HG03558 (cell line): ENCODE measurements at regions not wholly inside any gene's neighbourhood (a gene's known extent, or its start where the extent isn't known, plus 50 kb on each side); places are given as distances from the start of the nearest gene placed in this dataset.
"Not testable (repeated sequence)": the region's sequence is repeated elsewhere in the genome, so short reads cannot be mapped to it uniquely, and the experiment has no call there.

Source experiments
- ATAC-seq: cut with Tn5 transposase; IDR thresholded peaks from one replicate; pipeline ENCODE4 v1.9.1; 2021; ENCODE audit warnings: moderate number of reproducible peaks; ENCODE audit not compliant: unreplicated experiment; ENCODE audit errors: extremely low read depth

- not testable (repeated sequence) for ATAC-seq
These were observed 184.9 kb downstream of the SPATA31A6 start for GRCh38 chr9:42368279-42368881.

DNA sequence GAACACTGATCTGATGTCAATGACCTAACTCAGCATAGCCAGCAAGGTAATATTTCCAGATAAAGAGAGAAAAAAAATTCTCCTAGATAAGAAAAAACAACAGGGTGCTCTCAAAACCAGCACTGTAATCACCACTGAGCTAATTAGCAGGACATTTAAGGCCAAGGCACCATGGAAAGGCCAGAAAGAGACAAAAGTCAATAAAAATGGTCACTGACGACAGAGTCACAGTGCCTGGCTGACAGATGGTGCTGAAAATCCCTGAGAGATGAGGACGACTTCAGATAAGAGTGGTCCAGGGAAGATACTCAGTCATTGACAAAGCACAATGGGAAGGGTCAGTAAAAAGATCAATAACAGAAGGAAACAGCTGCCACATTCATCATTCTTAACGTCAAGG is 186.7 kb downstream of the SPATA31A6 start:
- not testable (repeated sequence) for ATAC-seq

GRCh38 chr9:42371417-42371816 is 188.0 kb downstream of the SPATA31A6 start:
- ATAC-seq = not testable (repeated sequence)

GRCh38 chr9:42377530-42378417 is 194.3 kb downstream of the SPATA31A6 start:
- not testable (repeated sequence) for ATAC-seq

DNA sequence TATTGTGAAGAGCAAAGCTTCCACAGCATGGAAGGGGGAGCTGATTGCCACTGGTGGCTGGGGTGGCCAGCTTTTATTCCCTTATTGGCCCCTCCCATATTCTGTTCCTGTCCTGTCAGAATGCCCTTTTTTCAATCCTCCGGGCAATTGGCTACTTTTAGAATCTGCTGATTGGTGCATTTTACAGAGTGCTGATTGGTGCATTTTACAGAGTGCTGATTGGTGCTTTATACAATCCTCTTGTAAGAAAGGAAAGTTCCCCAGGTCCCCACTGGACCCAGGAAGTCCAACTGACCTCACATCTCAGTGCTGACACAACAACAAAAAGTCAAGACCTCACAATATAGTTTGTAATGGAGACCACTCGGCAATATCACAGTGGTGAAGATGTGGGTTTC is 195.0 kb downstream of the SPATA31A6 start:
- ATAC-seq = no peak

- ATAC-seq = not testable (repeated sequence)
These were observed 196.1 kb downstream of the SPATA31A6 start for GRCh38 chr9:42379602-42380001.

- ATAC-seq = not testable (repeated sequence)
These were observed 201.1 kb downstream of the SPATA31A6 start for GRCh38 chr9:42384585-42384984.

DNA sequence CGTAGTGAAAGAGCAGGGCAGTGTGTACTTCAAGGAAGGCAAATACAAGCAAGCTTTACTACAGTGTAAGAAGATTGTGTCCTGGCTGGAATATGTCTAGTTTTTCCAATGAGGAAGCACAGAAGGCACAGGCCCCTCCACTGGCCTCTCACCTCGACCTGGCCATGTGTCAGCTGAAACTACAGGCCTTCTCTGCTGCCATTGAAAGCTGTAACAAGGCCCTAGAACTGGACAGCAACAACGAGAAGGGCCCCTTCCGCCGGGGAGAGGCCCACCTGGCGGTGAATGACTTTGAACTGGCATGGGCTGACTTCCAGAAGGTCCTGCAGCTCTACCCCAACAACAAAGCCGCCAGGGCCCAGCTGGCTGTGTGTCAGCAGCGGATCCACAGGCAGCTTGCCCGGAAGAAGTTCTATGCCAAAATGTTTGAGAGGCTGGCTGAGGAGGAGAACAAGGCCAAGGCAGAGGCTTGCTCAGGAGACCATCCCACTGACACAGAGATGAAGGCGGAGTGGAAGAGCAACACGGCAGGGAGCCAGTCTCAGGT is 202.2 kb downstream of the SPATA31A6 start:
- not testable (repeated sequence) for ATAC-seq

DNA sequence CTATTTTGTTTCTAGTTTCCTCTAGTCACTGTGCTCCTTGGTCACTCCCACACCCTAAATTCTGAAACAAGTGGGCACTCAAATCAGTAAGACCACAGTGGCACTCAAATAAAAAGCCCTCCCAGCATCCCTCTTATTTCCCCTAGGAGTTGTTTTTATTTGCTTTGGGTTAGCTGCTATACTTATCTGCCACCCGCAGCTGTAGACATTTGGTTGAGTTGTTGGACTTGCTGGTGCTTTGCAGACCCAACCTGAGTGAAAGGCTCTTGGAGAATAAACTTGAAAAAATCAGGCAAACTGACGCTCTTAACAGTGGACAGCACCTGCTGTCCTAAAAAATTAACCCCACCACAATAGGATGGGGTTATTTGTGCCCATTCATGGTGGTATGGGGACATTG is 203.0 kb downstream of the SPATA31A6 start:
- no peak for ATAC-seq

- ATAC-seq = no peak
These were observed 204.8 kb downstream of the SPATA31A6 start for GRCh38 chr9:42388146-42388690.

DNA sequence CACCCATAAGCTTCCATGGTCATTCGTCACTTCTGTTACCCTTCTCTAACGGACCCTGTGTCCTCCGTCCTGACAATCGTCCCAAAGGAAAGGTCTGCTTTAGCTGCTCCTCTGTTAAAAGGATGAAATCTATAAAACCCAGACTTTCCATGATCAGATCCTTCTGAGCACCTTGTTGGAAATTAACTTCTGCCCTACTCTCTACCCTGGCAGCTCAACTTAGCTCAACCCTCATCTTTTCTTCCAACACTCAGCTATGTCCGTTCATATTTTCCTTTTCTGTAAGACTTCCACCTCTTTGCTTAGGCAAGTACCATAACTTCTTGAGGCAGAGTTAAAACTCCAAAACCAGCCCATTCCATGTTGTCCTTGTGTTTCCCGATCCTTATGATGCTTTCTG is 205.4 kb downstream of the SPATA31A6 start:
- ATAC-seq = no peak

DNA sequence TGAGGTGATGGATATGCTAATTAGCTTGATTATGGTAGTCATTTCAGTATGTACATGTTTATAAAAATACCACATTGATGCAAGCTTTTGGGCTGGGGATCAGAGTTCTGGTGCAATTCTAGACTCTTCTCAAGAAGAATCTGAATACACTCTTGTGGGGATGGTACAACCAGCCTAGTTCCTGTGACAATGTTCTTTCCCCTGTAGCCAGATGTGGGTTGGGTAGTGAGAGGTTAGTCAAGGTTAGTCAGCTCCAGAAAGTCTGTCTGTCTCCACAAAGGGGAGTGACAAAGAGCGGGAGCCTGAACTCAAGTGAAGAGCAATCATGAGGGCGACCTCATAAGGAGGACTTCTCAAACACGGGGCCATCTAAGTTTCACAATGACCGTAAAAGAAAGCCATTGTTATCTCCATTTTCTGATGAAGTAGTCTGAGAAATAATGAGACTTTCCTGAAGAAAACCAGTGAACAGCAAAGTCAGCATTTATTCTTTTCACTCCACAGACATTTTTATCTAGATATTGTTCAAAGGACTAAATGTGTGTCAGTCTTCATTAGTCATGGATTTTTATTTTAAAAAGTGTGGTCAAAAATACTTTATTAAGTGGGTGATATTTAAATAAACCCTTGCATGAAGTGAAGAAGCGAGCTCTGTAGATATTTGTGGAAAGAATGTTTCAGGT is 209.5 kb downstream of the SPATA31A6 start:
- ATAC-seq = not testable (repeated sequence)

GRCh38 chr9:42396318-42396717 is 212.9 kb downstream of the SPATA31A6 start:
- ATAC-seq = no peak

DNA sequence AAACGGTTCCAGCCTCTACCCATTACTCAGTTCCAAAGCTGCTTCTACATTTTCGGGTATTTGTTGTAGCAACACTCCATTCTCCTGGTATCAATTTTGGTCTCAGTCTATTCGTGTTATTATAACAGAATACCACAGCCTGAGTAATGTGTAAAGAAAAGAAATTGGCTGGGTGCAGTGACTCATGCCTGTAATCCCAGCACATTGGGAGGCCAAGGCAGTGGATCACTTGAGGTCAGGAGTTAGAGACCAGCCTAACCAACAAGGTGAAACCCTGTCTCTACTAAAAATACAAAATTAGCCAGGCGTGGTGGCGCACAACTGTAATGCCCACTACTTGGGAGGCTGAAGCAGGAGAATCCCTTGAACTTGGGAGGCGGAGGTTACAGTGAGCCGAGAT is 213.9 kb downstream of the SPATA31A6 start:
- ATAC-seq = not testable (repeated sequence)

- ATAC-seq = not testable (repeated sequence)
These were observed 219.5 kb downstream of the SPATA31A6 start for GRCh38 chr9:42402919-42403318.

DNA sequence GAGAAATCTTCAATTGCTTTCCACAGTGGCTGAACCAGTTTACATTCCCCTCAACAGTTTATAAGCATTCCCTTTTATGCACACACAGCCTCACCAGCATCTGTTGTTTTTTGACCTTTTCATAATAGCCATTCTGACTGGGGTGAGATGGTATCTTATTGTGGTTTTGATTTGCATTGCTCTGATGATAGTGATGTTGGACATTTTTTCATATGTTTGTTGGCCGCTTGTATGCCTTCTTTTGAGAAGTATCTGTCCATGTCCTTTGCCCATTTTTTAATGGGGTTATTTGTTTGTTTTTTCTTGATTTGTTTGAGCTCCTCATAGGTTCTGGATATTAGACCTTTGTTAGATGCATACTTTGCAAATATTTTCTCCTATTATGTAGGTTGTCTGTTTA is 226.1 kb downstream of the SPATA31A6 start:
- ATAC-seq = not testable (repeated sequence)

DNA sequence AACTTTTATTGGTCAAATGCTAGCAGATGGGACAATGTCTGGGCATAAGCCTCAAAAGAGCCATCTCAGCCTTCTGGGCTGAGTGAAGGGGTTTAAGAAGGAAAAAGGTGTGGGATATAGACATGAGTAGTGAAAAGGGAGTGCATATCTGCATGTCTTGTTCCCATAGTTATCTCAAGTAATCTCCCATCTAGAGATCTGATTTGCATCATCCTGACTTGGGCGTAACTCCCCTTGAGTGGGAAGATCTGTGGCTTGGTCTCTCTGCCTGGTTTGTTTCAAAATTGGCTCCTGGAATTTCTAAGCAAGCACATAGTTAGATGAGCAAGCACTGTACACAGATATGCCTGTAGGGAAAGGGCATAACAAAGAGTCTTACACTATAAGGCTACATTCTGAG is 228.9 kb downstream of the SPATA31A6 start:
- not testable (repeated sequence) for ATAC-seq

GRCh38 chr9:42414865-42415264 is 231.4 kb downstream of the SPATA31A6 start:
- ATAC-seq = not testable (repeated sequence)

DNA sequence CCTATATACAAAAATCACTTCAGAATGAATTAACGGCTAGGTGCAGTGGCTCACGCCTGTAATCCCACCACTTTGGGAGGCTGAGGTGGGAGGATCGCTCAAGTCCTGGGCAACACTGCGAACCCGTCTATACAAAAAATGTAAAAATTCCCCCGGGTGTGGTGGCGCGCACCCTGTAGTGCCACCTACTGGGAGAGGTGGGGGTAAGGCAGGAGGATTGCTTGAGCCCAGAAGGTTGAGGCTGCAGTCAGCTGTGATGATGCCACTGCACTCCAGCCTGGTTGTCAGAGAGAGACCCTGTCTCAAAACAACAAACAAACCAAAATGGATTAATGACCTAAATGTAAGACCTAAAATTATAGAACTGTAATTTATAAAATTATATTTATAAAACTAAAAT is 236.2 kb downstream of the SPATA31A6 start:
- ATAC-seq = not testable (repeated sequence)

DNA sequence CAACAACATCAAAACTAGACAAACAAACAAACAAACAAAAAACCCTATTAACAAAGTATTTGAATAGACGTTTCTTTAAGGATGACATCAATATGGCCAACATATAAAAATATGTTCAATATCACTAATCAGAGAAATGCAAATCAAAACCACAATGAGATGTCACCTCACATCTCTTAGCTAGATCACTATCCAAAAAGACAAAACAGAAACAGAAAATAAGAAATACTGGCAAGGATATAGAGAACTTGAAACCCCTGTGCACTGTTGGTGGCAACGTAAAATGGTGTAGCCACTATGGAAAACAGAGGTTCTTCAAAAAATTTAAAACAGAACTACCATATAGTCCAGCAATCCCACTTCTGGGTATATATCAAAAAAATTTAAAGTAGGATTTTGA is 236.9 kb downstream of the SPATA31A6 start:
- ATAC-seq = peak; percentile 71
